ENCODE measurements at regions not wholly inside any gene's neighbourhood (a gene's known extent, or its start where the extent isn't known, plus 50 kb on each side); places are given as distances from the start of the nearest gene placed in this dataset.

GRCh38 chr6:134472046-134472445 lies 154.1 kb upstream of the SGK1 start:
- Mint-ChIP-seq H3K9me3 (ENCODE audit: unreplicated experiment) (no peaks in the 10 kb centered on the region), H3K4me3 (ENCODE audit: unreplicated experiment) (no peak overlapping the region), H3K4me1 (ENCODE audit: low read depth, unreplicated experiment) (no peaks in the 10 kb centered on the region), H3K27me3 (ENCODE audit: insufficient read depth, unreplicated experiment) (no peaks in the 10 kb centered on the region), H3K36me3 (ENCODE audit: insufficient read depth, unreplicated experiment) (no peaks in the 10 kb centered on the region), H3K27ac (ENCODE audit: unreplicated experiment) (no peak overlapping the region)
- H3K4me3 ChIP-seq (ENCODE audit: low read depth, low read length): no peak overlapping the region
- H3K27me3 ChIP-seq (replicated peaks; ENCODE audit: control insufficient read depth, insufficient read depth, low read length): no peaks in the 10 kb centered on the region
- ChIA-PET CTCF (no interaction called here), POLR2A (no interaction called here)
- H3K4me1 ChIP-seq: peaks cover 3% of the 10 kb centered on the region; the same call in 1 of the 2 replicates
- TF ChIP-seq, protein P1, sequence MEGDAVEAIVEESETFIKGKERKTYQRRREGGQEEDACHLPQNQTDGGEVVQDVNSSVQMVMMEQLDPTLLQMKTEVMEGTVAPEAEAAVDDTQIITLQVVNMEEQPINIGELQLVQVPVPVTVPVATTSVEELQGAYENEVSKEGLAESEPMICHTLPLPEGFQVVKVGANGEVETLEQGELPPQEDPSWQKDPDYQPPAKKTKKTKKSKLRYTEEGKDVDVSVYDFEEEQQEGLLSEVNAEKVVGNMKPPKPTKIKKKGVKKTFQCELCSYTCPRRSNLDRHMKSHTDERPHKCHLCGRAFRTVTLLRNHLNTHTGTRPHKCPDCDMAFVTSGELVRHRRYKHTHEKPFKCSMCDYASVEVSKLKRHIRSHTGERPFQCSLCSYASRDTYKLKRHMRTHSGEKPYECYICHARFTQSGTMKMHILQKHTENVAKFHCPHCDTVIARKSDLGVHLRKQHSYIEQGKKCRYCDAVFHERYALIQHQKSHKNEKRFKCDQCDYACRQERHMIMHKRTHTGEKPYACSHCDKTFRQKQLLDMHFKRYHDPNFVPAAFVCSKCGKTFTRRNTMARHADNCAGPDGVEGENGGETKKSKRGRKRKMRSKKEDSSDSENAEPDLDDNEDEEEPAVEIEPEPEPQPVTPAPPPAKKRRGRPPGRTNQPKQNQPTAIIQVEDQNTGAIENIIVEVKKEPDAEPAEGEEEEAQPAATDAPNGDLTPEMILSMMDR (IDR thresholded peaks at IDR 0.05; ENCODE audit: insufficient read depth in 1 of 2, low read depth in 1 of 2, low read length in 1 of 2, severe bottlenecking in 1 of 2, unreplicated experiment in 1 of 2): no peak
- DNase-seq: no peak
- intact Hi-C loops (cut with micrococcal nuclease; ENCODE audit: unreplicated experiment): no loop called here
- H3K36me3 ChIP-seq (ENCODE audit: control insufficient read depth, insufficient read depth, low read length): no peaks in the 10 kb centered on the region
- no TSS peak for BruUV-seq (replicated peaks)
- no peaks in the 10 kb centered on the region for H3K9me3 ChIP-seq

DNA sequence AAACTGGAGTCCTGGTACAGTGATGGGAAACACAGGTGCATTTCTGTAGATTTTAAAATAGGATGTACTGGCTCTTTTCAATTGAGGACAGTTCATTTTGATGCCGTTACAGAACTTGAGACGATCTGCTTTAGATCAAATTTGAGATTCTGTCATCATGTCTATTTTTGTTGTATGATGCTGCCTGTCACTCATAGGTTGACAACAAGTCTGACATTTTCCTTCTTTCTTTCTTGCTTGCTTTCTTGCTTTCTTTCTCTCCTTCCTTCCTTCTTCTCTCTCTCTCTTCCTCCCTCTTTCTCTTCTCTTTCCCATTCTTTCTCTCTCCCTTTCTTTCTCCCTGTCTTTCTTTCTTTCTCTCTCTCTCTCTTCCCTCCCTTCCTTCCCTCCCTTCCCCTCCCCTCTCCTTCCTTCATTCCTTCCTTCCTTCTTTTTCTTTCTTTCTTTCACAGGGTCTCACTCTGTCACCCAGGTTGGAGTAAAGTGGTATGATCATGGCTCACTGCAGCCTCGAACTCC lies 152.6 kb upstream of the SGK1 start:
- POLR2A ChIA-PET: no interaction called here
- no TSS peak for BruUV-seq (replicated peaks)
- H3K27me3 ChIP-seq (replicated peaks; ENCODE audit: control insufficient read depth, insufficient read depth, low read length): no peaks in the 10 kb centered on the region

DNA sequence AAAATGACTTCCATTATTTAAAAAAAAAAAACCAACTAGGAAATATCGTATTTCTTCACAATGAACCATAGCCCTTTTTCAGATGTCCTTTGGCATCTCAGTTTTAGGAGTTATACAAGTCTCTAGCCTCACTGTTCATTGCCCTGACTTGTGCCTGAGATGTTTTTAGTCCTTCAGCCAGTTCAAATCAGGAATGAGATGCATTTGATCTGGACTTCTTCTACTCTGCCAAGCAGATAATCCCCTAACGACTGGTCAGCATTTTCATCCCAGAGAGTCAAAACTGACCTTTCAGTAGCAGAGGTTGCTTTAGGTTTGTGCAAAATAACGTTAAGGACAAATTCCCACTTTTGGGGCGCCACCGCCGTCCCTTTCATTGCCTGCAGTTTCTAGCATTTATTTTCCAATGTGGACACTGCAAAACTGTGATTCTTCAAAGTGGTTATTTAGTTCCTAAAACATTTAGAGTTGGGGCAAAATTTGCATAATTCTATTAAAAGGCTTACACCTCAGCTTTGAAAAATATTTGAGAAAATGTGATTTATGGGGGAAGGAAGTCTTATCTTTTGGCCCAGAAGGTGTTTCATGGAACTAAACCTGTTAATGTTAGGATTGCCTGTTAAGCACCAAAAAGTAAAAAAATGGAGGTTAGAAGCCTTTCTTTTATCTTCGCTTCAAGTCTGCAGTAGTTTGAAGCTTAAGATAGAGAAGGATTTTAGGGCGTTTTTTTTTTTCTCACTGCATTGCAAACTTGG lies 152.0 kb upstream of the SGK1 start:
- BruUV-seq (replicated peaks): no TSS peak
- no peaks in the 10 kb centered on the region for H3K4me1 Mint-ChIP-seq (ENCODE audit: low read depth, unreplicated experiment)
- CTCF ChIA-PET: no interaction called here
- Histone ChIP-seq H3K36me3 (ENCODE audit: control insufficient read depth, insufficient read depth, low read length) (no peaks in the 10 kb centered on the region), H3K4me1 (peaks cover 12% of the 10 kb centered on the region; the same call in 1 of the 2 replicates), H3K9me3 (no peaks in the 10 kb centered on the region), H3K27me3 (replicated peaks; ENCODE audit: control insufficient read depth, insufficient read depth, low read length) (no peaks in the 10 kb centered on the region), H3K4me3 (ENCODE audit: low read depth, low read length) (no peak overlapping the region)
- intact Hi-C loops (cut with micrococcal nuclease; ENCODE audit: unreplicated experiment): no loop called here
- DNase-seq: no peak
- POLR2A ChIA-PET: no interaction called here
- no peaks in the 10 kb centered on the region for H3K9me3 Mint-ChIP-seq (ENCODE audit: unreplicated experiment)
- H3K27me3 Mint-ChIP-seq (ENCODE audit: insufficient read depth, unreplicated experiment): no peaks in the 10 kb centered on the region
- no peaks in the 10 kb centered on the region for H3K36me3 Mint-ChIP-seq (ENCODE audit: insufficient read depth, unreplicated experiment)
- TF ChIP-seq, protein P1 (IDR thresholded peaks at IDR 0.05; ENCODE audit: insufficient read depth in 1 of 2, low read depth in 1 of 2, low read length in 1 of 2, severe bottlenecking in 1 of 2, unreplicated experiment in 1 of 2): no peak
- H3K27ac Mint-ChIP-seq (ENCODE audit: unreplicated experiment): no peak overlapping the region
- H3K4me3 Mint-ChIP-seq (ENCODE audit: unreplicated experiment): no peak overlapping the region

More for the DNA sequence above, 152.6 kb upstream of the SGK1 start:
- intact Hi-C loops (cut with micrococcal nuclease; ENCODE audit: unreplicated experiment): no loop called here
- Histone ChIP-seq H3K4me3 (ENCODE audit: low read depth, low read length) (no peak overlapping the region), H3K9me3 (no peaks in the 10 kb centered on the region), H3K36me3 (ENCODE audit: control insufficient read depth, insufficient read depth, low read length) (no peaks in the 10 kb centered on the region), H3K4me1 (peaks cover 11% of the 10 kb centered on the region; the same call in 1 of the 2 replicates)
- Mint-ChIP-seq H3K4me3 (ENCODE audit: unreplicated experiment) (no peak overlapping the region), H3K27me3 (ENCODE audit: insufficient read depth, unreplicated experiment) (no peaks in the 10 kb centered on the region), H3K4me1 (ENCODE audit: low read depth, unreplicated experiment) (no peaks in the 10 kb centered on the region), H3K9me3 (ENCODE audit: unreplicated experiment) (no peaks in the 10 kb centered on the region), H3K36me3 (ENCODE audit: insufficient read depth, unreplicated experiment) (no peaks in the 10 kb centered on the region), H3K27ac (ENCODE audit: unreplicated experiment) (no peak overlapping the region)
- CTCF ChIA-PET: no interaction called here
- DNase-seq: no peak
- TF ChIP-seq, protein P1 (IDR thresholded peaks at IDR 0.05; ENCODE audit: insufficient read depth in 1 of 2, low read depth in 1 of 2, low read length in 1 of 2, severe bottlenecking in 1 of 2, unreplicated experiment in 1 of 2): no peak

All from Caco-2 (cell line).